ENCODE measurements at regions not wholly inside any gene's neighbourhood (a gene's known extent, or its start where the extent isn't known, plus 50 kb on each side); places are given as distances from the start of the nearest gene placed in this dataset.

GRCh38 chrX:121479406-121479805, 432.0 kb downstream of the GLUD2 start:
- TF ChIP-seq CTCF (IDR thresholded peaks at IDR 0.05) (no peak), POLR2A (IDR thresholded peaks at IDR 0.05) (no peak)

Data from thyroid gland (tissue), 4 donors.